ENCODE measurements at regions not wholly inside any gene's neighbourhood (a gene's known extent, or its start where the extent isn't known, plus 50 kb on each side); places are given as distances from the start of the nearest gene placed in this dataset.
A peak's percentile ranks its signal among the peaks of the same experiment; 100 is the strongest.

DNA sequence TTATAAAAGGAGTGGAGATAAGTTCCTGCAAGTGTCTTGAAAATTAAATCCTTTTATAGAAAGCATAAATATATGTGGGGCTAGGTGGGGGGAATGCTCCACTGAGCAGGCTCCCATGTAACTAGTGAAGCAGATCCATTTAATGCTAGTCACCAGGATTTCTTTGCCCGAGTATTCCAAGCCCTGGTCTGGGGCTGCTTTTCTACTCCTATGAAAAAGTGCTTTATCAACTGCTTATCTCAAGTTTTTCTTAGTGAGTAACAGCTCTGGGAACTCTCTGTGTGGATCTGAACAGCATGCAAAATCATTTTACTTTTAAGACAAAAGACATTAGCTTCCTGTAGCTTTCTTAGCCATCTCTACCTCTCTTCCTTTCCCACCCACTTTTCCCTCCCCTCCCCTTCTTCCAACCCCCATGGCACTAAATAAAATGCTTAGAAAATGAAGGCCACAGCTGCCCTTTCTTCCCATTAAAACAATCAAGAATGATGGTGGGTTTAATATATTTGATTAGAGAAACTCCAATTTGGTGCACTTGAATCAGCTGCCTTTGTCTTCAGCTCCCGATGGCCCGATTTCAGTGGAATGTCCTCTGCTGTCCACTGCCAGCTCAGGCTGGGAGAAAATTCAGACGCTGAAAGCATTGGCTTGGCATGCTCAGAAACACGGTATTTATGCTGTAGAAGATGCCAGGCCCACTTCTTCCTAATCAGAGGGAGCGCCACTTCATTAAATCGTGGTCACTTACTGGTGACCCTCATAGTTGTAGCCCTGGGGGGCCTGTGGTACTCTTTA is 475.1 kb downstream of the FOXO1 start:
- DNase-seq (ENCODE audit: low spot score), result peak; percentile 63

DNA sequence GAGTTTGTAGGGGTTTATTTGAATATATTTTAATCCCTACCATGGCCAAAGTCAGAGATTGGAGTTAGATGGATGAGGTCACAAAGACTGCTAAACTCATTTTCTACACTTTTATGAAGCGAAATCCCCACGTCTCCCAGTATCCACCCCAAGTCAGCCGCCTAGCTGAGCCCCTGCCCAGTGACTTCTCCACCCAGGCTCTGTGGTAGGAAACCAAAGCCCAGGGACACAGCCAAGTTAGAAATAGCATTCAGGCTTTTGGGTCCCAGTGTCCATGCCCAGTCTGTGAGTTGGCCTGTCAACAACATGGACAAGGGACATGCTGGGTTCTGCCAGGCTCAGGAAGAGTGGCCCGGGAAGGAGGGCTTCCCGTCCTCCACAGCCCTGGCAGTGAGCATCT is 474.0 kb downstream of the FOXO1 start:
- DNase-seq (ENCODE audit: low spot score), result peak; percentile 30

DNA sequence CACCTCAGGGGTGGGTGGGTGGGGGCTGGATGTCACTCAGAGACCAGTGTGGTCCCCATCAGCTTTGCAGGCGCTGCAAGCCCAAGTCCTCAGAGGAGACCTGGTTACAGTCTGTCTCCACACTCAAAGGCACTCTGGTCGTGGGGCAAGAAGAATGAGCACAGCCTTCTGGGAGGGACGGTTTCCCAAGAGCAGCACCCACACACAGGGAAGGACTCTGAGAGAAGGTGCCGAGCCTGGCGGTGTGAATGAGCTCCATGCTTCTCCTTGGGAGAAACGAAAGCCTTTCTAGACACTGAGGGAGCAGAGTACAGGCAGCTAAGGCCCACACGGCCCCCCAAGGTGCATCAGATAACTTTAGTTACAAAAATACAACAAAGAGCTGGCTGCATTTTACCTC is 473.6 kb downstream of the FOXO1 start:
- no peak for DNase-seq (ENCODE audit: low spot score)

DNA sequence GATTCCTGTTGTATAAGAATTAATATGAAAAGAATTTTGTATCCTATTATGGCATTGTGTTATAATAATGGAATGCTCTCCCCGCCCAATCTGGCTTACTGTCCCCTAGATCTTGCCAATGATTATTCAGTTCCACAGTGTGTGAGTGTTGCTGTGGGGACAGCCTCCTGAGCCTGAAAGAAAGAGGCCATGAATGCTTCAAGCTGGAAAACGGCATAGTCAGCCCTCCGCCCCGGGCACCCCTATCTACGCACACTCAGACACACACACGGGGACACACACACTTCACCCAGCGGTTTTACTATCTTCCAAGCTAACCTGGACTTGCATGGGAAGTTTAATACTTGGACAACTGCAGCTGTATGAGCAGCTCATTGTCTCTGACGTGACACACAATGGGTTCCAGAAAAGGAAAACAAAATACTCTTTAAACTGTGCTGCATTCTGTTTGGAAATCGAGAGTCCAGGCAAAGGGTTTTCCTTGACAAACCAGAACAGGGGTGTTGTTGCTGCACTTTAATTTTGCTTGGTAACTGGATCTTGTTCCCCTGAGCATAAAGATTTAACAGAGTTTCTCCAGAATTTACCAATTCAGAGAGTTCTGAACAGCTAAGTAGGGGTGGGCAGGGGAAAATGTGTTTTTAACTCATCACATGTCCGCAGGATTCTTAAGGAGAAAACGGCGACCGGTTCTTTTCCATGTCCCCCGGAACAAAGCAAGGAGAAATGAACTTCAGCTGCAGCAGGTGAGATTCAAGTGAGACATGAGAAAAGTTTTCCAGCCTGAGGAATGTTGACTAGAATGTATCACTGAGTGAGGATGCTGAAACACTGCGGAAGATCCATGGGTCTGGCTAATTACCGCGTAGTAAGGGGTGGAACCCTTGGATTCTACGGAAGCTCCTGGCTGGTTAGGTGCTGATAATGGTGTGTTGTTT is 472.9 kb downstream of the FOXO1 start:
- peak; percentile 90 for DNase-seq (ENCODE audit: low spot score)

DNA sequence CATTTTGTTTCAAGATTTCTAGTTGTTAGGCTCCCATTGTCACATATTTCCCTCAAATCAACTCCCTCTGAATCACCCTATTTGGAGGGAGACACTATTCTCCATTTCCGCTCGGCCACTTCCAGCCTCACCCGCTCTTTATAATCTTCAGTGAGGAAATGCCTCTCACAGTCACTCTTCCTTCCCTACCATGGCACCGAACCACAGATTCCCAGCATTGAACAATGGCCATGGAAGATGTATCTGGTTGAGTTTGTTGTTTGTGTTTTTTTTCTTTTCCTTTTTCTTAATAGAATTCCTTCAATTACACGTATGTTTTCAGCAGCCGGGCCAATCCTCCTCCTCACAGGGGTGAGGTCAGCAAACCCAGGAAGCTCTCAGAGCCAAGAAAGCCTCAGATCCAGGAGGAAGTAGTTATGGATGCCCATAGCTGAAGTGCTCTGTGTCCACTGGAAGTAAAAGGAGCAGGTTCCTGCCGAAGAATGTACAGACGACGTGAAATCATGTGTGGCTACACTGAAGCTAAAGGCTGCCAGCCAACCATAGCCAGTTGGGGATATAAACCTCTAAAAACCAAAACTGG is 472.1 kb downstream of the FOXO1 start:
- no peak for DNase-seq (ENCODE audit: low spot score)

DNA sequence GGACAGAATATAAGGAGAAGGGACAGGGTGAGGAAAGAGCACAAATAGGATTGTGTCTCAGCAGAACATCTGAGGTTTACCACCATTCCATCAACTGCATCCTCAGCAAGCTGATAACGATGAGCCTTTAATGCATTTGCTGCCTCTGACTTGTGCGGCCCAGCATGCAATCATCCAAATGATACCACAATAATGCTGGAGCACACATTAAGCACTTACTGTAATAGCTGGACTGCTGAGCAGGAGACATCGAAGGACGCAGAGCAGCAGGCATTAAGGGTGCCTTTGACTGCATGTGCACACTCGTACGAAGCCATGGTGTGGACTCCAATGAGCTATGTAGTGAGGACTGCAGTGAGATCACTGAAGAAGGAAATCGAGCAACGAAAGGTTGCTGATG is 469.4 kb downstream of the FOXO1 start:
- no peak for DNase-seq (ENCODE audit: low spot score)

DNA sequence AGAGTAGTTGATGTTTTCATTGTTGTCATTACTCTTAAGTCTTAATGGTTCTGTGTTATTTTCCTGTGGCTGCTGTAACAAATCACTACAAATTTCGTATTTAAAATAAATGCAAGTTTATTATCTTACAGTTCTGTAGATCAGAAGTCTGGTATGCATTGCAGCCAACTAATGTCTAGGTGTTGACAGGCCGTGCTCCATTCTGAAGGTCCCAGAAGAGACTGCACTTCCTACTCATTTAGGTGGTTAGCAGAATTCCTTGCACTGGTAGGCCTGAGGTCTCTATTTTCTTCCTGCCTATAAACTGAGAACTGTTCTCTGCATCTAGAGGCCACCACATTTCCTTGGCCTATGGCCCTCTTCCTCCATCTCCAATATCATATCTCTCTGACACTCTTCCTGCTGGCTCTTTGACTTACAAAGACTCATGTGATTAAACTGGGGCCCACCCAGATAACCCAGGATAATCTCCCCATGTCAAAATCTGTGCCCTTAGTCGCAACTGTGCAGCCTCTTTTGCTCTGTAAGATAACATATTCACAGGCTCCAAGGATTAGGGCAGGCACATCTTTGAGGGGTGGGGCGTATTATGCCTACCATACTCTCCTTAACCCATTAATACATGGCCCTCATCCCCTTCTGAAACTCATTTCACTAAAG is 468.4 kb downstream of the FOXO1 start:
- DNase-seq (ENCODE audit: low spot score), result no peak

DNA sequence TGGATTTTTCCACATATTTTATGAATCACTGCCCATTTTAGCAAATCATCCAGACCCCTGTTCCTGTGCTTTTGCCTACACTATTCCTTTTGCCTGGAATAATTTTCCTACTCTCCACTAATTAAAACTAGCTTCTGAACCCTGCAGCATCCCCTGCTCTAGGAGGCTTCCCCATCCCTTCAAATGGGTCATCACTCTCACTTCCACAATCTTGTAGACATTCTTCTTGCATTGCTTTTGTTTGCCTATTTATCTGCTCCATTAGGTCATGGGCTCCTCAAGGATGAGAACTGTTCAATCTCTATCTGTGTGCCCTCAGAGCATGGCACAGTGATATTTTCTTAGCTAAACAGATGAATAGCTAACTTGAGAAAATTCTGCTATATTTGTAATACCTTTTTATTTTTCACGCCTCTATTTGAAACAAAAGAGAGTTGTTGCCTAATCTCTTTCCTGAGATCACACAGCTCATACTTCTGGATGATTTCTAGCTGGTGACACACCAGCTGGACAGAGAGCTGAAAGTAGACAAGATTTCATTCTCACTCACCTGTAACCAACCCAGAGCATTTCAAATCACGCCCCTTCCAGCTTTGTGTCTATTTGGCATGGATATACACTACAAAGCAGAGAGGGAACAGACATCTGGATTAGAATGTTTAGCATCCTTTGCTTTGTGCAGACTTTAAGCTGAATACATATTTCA is 466.0 kb downstream of the FOXO1 start:
- no peak for DNase-seq (ENCODE audit: low spot score)

DNA sequence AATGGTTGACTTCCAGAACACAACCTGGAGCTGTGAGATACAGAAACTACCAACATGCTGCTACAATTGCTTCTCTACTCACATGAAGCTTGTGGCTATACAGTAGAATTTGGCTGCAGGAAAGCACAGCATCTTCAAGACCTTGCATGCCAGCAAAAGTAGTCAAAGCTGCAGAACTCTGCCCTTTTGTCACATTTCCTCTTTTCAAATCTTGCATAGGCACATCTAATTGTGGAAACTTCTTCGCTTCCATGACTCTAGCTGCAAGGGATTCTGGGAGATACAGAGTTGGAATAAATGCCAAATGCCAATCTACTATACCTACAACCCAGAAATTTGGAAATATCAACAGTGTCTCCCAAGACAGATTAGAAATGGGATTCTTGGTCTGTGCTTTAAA is 462.2 kb downstream of the FOXO1 start:
- no peak for DNase-seq (ENCODE audit: low spot score)

DNA sequence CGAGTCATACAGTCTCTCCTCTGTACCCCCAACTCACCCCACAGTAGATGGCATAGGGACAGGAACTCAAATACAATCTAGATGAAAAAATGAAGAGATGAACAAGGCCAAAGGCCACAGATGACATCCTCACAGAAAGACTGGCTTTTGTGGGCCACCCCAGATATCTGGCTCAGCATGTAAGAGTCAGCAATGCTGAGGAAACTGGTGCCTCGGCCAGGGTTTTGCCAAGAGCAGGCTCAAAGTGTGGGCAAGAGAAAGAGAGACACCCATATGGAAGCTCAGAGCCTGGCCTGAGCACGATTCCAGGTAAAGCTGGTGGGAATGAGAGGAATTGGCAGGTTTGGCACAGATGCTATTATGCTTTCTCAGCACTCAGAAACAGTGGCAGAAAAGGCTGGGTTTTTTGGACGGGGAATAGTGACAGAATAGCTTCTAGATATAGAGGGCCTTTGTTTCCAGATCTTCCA is 460.6 kb downstream of the FOXO1 start:
- DNase-seq (ENCODE audit: low spot score), result no peak

DNA sequence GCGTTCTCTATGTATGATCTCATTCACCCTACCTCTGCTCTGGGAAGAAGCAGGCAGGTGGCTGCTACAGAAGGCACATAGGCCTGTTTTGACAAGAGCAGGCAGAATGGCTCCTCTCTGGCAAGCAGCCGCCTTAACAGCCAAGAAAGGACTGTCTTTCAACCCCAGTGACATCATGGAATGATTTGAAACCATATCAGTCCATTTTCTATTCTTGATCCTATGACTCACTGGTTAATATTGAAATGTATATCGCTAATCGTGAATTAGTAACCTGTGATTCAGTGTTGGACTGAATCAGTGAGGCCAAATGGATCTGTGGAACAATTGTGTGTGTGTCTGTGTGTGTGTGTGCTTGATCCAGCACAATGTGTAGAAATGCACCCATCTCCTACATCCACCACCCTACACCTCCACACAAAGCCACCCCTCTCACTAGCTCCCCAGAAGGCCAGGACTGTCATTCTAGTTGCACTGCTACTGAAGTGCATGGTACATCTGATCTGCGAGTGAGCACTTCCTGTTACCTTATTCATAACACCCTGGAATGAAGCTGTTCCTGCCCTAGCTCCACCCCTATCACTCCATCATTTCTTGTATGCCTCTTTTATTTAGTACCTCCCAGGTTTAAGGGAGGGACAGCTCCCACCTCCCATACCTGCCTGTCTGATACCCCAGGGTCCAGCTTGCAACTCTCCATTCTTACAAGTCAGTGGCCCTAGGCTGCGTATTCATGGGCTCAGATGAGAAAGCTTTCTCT is 460.0 kb downstream of the FOXO1 start:
- peak; percentile 73 for DNase-seq (ENCODE audit: low spot score)

DNA sequence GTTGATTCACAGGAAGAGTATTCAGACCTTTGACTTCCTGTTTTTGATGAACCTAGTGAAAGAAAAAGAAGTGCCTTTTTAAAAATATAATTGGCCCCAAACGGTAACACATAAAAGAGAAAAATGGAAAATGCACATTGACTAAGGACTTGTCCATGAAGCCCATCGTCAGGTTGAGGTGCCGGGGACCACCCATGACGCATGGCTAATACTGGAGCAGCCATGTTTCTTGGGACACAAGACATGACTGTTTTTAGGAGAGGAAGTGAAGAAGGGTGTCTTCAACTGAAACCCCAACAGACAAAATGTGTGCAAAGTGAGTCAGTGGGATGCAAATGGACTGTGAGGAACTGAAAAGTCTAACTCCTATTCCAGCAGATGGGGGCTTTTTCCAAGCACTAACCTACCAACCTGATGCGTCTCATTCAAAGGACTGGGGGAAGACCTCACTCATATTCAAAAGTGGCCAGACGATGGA is 459.4 kb downstream of the FOXO1 start:
- DNase-seq (ENCODE audit: low spot score), result no peak

DNA sequence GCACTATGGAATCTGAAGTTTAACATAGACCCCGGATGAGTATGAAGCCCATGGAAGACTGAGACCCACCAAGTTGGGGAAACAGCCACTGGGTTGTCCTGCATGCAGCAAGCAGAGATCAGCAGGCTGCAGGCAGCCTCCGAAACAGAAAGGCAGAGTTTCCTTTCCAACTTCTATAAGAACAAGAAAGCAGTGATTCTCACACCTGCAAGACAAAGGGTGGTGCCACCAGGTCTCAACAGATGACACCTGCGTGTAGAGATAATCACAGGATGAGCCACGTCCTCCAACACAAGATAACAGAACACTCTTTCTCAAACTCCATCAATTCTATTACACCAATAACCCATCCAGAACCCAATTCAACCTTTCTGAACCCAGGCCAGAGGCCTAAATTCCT is 457.9 kb downstream of the FOXO1 start:
- no peak for DNase-seq (ENCODE audit: low spot score)

DNA sequence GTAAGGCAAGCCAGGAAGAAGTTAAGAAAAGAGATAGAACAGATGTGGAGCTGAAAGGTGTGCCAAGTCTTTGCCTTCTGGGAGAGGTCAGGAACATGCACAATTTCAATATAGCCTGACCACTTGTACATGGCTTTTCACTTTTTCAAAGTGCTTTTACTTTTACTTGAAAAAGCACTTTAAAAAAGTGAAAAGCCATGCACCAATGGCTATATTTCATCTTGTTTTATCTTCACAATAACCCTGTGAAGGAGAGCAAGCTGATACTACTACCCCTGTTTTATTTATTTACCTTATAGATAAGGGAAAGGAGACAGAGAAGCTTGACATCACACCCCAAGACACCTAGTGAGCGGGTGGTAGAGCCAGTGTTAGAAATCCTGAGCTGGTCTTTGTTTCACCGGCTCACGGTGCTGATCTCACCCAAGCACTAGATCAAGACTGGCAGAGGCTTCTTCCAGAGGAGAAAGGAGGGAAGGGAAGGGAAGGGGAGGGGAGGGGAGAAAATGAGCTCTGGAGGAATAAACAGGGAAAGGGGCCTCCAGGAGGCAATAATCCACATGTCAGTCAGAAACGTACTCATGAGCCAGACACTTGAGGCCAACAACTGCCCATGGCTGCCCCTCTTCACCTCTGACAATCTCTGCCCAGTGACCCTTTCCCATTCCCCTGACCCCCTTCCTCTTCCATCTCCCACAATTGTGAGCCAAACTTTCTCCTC is 455.4 kb downstream of the FOXO1 start:
- DNase-seq (ENCODE audit: low spot score), result no peak

DNA sequence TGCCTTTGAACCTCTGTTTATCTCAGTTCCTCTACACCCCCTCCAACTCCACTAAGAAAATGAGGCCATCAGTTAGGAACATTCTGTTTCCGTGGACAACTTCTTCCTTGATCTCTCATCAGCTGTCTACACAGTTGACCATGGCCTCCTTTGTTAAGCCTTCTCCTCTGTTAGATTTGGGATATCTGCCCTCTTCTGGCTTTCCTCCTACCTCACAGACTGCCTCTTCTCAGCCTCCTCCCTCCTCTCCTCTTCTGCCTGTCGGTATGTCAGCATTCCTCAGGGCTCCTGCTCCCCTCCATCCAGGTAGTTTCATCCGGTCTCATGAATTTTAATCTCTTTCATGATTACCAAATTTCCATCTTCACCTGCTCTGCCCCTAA is 454.9 kb downstream of the FOXO1 start:
- no peak for DNase-seq (ENCODE audit: low spot score)

DNA sequence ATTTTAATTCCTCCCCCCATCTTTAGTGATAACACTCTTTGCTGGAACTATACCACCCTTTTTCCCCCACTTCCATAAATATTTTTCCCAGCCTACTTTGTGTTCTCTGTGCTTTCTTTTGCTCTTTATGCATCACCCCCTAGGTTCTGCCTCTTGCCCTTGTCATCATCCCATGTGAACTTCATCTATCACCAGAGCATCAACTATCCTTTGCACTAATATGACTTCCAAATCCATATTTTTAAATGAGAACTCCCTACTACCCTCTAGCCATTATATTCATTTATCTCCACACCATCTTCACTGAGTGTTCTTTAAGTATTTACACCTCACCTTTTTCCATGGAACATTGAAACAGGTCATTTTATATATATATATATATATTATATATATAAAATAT is 452.7 kb downstream of the FOXO1 start:
- no peak for DNase-seq (ENCODE audit: low spot score)

DNA sequence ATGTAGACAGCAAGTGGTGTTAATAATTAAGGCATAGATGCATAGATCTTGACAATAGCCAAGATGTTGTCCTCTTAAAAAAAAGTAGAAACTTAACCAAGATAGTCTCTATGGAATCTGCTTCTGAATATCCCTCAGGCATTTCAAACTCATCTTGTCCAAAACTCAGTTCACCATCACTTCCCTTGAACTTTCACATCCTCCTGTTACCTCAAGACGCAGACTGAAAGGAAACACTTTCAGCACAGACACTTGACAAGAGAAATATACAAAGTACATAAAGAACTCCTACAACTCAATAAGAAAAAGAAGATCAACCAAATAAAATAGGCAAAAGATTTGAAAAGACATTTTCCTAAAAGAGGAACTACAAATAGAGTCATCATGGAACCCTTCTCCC is 451.1 kb downstream of the FOXO1 start:
- no peak for DNase-seq (ENCODE audit: low spot score)

DNA sequence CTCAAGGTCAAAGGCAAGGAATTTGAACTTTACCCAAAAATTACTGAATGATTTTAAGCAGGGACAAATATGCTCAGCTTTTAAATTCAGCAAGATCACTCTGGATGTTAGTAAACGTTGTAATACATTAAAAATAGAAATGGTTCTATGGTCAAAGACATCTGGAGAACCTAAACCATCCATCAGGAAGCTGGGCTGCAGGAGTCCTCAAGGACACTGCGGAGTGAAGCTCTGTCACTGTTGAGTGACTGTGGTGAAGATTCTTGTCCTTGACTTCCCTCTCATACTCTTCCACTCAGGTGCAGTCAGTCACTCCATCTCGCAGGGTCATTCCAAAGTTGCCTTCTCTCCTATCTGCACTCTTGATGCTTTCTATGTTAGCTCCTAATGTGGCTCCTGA is 450.7 kb downstream of the FOXO1 start:
- no peak for DNase-seq (ENCODE audit: low spot score)

DNA sequence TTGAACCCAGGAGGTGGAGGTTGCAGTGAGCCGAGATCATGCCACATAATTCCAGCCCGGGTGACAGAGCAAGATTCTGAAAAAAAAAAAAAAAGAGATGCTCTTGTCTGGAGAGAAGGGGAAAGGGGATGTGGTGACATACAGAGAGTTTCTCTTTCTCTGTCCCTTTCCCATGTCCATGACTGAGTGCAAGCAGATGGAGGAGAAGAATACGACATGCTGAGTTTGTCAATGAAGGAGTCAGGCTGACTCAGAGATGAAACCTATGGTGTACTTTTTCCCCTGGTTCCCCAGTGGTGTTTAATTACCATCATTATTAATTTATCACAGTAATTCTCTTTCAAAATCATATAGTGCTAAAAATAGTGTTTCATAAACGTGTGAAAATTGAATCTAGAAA is 448.8 kb downstream of the FOXO1 start:
- no peak for DNase-seq (ENCODE audit: low spot score)
